GM23248 (cell line): ENCODE measurements at regions not wholly inside any gene's neighbourhood (a gene's known extent, or its start where the extent isn't known, plus 50 kb on each side); places are given as distances from the start of the nearest gene placed in this dataset.

Experiments used
- EZH2 ChIP-seq: fragments of 200-600 bp; sonication (generic); IDR thresholded peaks from 2 replicates; pipeline ENCODE4 v1.6.1; 2018; ENCODE audit warnings: antibody characterized with exemption, mild to moderate bottlenecking; ENCODE audit not compliant: insufficient read depth, poor library complexity, severe bottlenecking
- EZH2phosphoT487 ChIP-seq: fragments of 200-600 bp; sonication (generic); IDR thresholded peaks from 2 replicates; pipeline ENCODE4 v1.6.1; 2018; ENCODE audit warnings: antibody characterized with exemption, moderate library complexity, mild to moderate bottlenecking, low read depth; ENCODE audit not compliant: insufficient read depth

DNA sequence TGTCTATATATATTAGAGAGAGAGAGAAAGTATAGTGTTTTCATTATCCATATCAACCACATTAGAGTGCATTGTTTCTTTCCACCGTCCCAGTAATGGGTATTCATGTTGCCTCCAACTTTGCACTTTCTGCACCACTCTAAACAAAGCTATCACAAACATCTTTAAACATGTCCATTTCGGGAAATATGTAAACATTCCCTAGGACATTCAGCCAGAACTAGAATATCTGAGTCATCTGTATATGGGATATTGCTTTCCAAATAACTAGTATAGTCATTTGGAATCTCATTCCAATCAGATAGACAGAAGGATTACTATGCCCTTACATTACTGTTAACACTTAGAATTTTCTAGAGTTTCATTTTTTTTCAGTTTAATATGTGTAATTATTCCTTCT, 914.9 kb upstream of the EPHA6 start:
- TF ChIP-seq EZH2 (no peak), EZH2phosphoT487 (no peak)
